ENCODE measurements at regions not wholly inside any gene's neighbourhood (a gene's known extent, or its start where the extent isn't known, plus 50 kb on each side); places are given as distances from the start of the nearest gene placed in this dataset.

DNA sequence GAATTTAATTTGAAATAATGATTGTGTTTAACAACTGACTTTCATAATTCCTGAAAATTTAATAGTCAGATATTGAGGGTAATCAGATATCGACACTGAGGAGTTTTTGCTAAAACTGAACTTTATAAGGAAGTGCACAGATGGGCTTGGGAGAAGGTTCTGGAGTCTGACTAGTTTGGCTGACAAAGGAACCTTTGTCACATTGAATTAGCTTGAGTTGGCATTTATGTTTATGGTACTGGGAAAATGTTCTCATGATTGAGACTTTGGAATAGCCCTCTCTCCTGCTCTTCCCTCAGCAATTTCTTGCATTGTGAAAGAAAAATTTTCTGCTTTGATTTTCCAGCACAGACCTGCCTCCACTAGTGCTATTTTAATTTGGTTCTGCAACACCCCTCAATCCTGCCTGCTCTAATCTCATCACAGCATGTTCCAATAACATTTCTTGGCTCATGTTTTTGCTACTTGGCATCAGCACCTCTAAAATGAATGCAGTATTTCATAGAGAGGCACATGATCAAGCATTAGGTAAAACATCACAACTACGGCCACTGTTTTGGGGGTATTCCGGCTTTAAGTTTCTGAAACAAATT is 133.9 kb upstream of the FSHR start:
- intact Hi-C loops (cut with DNase I, micrococcal nuclease) = no loop called here
- DNase-seq (peak in 1 of 3 donors; percentile 34), ATAC-seq (peak; percentile 86)
- H3K4me1 ChIP-seq (ENCODE audit: low read depth) = peaks cover 6% of the 10 kb centered on the region
- H3K4me3 ChIP-seq = no peak overlapping the region
- no peaks in the 10 kb centered on the region for H3K36me3 ChIP-seq (ENCODE audit: low read depth)
- TF ChIP-seq, protein P1, sequence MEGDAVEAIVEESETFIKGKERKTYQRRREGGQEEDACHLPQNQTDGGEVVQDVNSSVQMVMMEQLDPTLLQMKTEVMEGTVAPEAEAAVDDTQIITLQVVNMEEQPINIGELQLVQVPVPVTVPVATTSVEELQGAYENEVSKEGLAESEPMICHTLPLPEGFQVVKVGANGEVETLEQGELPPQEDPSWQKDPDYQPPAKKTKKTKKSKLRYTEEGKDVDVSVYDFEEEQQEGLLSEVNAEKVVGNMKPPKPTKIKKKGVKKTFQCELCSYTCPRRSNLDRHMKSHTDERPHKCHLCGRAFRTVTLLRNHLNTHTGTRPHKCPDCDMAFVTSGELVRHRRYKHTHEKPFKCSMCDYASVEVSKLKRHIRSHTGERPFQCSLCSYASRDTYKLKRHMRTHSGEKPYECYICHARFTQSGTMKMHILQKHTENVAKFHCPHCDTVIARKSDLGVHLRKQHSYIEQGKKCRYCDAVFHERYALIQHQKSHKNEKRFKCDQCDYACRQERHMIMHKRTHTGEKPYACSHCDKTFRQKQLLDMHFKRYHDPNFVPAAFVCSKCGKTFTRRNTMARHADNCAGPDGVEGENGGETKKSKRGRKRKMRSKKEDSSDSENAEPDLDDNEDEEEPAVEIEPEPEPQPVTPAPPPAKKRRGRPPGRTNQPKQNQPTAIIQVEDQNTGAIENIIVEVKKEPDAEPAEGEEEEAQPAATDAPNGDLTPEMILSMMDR (IDR thresholded peaks at IDR 0.05) = no peak
- H3K9me3 ChIP-seq = no peaks in the 10 kb centered on the region

DNA sequence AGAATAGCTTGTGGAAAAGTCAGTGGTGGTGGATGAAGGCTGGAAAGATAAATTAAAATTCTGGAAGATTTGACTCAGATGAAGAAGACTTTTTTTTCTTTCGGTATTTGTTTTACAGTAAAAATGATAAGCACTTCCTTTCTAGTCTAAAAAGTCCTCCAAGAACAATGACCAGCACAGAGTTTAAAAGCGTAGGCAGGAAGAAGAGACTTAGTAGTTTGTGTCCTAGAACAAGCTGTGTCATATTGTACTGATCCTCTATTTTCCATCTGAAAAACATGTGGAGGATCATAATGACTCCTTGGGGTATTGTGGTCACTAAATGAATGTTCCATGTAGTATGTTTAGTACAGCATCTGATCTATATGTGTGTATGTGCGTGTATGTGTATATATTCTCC is 132.4 kb upstream of the FSHR start:
- H3K4me3 ChIP-seq = no peak overlapping the region
- H3K36me3 ChIP-seq (ENCODE audit: low read depth) = no peaks in the 10 kb centered on the region
- H3K4me1 ChIP-seq (ENCODE audit: low read depth) = peaks cover 6% of the 10 kb centered on the region
- no peak for ATAC-seq
- TF ChIP-seq, protein P1 (IDR thresholded peaks at IDR 0.05) = no peak
- intact Hi-C loops (cut with DNase I, micrococcal nuclease) = no loop called here
- H3K9me3 ChIP-seq = no peaks in the 10 kb centered on the region
- no peak for DNase-seq

DNA sequence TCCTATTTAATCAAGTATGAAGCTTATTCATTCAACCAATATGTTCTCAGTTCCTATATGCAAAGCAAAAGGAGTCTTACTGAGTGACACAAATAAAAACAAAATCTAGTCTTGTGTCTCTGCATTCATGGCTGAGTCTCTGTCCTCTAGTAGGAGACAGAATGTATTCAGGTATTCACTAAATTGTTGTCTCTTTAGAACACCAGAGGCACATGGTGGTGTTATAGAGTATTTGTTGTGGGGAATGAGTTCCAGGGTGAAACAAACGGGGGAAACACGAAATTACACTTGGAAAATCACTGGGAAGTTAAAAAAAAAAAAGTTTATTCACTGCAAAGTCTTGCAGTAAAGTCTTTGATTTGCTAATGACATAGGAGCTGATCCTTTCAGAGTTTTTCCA is 131.7 kb upstream of the FSHR start:
- no peak for ATAC-seq
- H3K4me1 ChIP-seq (ENCODE audit: low read depth) = peaks cover 6% of the 10 kb centered on the region
- no peaks in the 10 kb centered on the region for H3K9me3 ChIP-seq
- no peak overlapping the region for H3K4me3 ChIP-seq
- no peaks in the 10 kb centered on the region for H3K36me3 ChIP-seq (ENCODE audit: low read depth)
- TF ChIP-seq, protein P1 (IDR thresholded peaks at IDR 0.05) = no peak
- intact Hi-C loops (cut with DNase I, micrococcal nuclease) = no loop called here
- DNase-seq = no peak

DNA sequence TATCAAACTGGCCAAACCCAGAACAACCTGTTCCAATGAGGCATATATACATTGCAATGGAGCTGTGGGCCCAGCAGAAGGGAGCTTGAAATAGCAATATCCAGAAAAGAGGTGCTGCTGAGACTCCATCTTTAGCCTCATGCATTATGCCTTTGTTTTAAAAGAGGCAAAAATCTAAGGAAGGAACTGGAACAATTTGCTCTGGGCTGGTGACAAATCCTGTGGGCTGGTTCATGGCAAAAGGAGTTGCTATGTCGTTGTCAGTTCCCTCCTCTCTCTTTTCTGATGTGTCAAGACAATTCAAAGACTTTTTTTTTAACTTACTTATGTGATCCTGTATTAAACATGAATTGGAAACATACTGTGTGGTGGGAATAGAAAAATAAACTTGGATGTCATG is 124.2 kb upstream of the FSHR start:
- H3K4me3 ChIP-seq = no peak overlapping the region
- no peaks in the 10 kb centered on the region for H3K36me3 ChIP-seq (ENCODE audit: low read depth)
- TF ChIP-seq, protein P1 (IDR thresholded peaks at IDR 0.05) = no peak
- ATAC-seq (no peak), DNase-seq (no peak)
- peaks cover 3% of the 10 kb centered on the region for H3K9me3 ChIP-seq
- H3K4me1 ChIP-seq (ENCODE audit: low read depth) = no peaks in the 10 kb centered on the region
- intact Hi-C loops (cut with DNase I, micrococcal nuclease) = no loop called here

DNA sequence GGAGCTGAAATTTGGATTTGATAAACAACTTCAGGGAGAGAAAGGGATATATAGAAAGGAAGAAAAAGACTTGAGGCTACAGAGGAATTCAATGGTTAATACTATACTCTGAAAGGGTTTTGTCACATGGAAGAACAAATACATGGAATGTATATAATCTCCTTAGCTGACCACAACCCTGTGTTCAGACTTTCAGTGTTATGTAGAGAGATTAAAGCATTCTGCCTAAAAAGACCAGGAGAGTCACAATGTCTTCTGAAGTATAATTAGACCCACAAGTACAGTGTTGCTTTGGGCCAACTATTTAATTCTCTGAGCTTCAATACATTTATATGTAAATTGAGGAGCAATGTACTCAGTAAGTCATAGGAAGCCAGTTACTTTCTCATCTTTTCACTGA is 123.8 kb upstream of the FSHR start:
- H3K36me3 ChIP-seq (ENCODE audit: low read depth) = no peaks in the 10 kb centered on the region
- H3K4me1 ChIP-seq (ENCODE audit: low read depth) = no peaks in the 10 kb centered on the region
- ATAC-seq (no peak), DNase-seq (no peak)
- peaks cover 3% of the 10 kb centered on the region for H3K9me3 ChIP-seq
- intact Hi-C loops (cut with DNase I, micrococcal nuclease) = no loop called here
- TF ChIP-seq, protein P1 (IDR thresholded peaks at IDR 0.05) = no peak
- H3K4me3 ChIP-seq = no peak overlapping the region

All from mucosa of descending colon (tissue), 3 donors.